Head of caudate nucleus (tissue), 42 donors: ENCODE measurements at regions not wholly inside any gene's neighbourhood (a gene's known extent, or its start where the extent isn't known, plus 50 kb on each side); places are given as distances from the start of the nearest gene placed in this dataset.

ENCODE experiments used
- DNase-seq, 42 donors: peaks; one replicate each; pipeline versions ENCODE4 v3.0.0 to v3.0.0-alpha.2; 2020 to 2021; ENCODE audit warnings: mixed read lengths in 7 of 42
- intact Hi-C: fragments of 100-400 bp; cut with DNase I; formaldehyde crosslinking; loops from one replicate; pipeline ENCODE4 v1.15.0; 2022

DNA sequence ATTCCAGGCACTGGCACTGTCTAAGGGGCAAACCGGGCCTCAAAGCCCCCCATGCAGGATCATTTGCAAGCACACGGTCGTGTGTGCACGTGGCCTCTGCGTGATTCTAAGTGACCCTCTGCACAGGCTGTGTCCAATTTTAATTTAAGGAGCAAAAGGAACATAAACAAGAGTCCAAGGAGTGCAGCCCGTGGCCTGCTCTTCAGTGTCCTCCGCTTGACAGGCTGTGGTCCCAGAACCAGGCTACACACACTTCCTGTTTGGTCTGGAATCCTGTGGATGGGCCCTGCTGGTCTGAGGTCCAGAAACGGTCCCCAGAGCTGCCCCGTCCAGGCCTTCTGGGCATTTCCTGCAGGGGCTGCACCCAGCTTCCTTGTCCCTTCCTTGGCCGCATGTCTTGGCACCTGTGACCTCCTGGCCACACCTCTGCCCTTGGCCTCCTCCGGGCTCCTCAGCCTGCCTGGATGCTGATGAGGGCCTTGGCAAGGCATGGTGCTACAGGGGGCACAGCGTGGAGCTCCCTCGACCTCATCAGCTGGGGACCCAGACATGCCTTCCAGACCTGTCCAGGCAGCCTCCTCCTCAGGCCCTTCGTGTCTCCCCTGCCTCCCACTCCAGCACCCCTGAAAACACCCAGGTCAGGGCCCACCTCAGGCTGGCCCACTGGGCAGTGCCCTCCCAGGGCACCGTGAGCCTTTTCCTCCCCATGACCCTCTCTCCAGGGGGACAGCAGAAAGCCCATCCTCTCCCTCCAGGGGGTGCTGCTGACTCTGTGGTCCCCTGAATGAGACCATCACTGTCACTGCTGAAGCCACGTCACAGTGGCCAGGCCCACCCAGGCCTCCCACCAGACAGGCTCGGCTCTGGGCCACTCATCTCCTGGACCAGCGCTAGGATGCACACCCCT, 136.4 kb upstream of the GPC1 start:
- DNase-seq: peak in 9 of 42 donors; percentile 2 to 48 (median 24)
- intact Hi-C loops: no loop called here

DNA sequence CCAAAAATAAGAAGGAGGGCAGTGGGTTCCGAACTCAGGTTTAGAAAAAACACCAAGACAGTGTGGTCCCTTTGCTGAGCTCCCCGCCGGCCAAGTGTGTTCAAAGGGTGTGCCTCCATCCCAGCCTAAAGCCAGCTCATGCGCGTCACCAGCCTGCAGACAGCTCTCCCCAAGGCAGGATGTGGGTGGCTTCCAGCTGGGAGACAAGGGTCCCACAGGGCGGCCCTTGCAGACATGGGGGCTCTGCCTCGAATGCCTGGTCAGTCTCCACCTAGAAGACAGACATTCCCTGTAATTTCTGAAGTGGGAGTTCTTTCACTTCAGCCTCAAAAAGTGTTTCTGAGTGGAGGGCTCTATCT, 135.8 kb upstream of the GPC1 start:
- peak in 5 of 42 donors; percentile 2 to 32 (median 20) for DNase-seq

DNA sequence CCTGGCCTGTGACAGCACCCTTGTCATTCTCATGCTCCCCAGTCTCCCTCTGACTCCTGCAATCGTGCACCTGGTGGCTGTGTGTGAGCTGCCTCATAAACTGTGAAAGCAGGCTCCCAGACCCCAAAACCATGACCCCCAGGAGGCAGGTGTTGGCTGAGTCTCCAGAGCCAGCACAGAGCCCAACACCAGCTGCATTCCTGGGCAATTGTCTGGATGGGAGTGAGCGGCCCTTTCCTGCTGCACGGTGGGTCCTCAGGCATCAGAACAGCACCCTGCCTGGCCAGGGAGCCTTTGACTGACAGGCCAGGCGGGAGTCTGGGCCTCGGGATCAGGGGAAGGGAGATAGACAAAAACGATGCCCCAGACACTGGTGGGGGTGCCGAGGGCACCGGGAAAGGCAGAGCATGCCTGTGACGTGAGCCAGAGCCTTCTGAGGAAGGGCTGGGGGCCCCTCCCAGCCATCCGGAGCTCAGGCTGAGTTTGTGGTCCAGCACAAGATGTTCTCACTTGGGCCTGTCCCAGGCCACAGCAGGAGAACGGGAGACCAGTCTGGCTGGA, 135.1 kb upstream of the GPC1 start:
- DNase-seq: peak in 9 of 42 donors; percentile 4 to 30 (median 13)
- intact Hi-C loops: no loop called here

More for the DNA sequence above, 135.8 kb upstream of the GPC1 start:
- intact Hi-C loops: no loop called here

DNA sequence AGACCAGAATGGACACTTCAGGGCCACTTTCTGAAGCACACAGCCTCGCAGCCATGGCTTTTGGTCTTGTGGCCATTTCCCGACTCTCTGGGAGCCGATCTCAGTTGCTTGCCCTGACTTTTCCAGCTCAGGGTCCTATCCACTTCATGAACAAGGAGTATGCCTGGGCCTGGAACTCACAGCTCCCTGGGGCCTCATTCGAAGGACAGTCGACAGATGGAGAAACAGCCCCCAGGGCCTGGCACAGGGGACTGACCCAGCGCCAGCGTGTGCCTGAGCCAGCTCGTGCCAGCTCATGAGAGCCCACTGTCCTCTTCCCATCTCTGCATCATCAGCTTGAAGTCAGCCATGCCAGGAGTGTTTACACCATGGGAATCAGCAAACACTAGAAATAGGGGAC, 134.6 kb upstream of the GPC1 start:
- peak in 8 of 42 donors; percentile 2 to 23 (median 8) for DNase-seq
- intact Hi-C loops: no loop called here

GRCh38 chr2:240301256-240301795, 134.1 kb upstream of the GPC1 start:
- DNase-seq: peak in 11 of 42 donors; percentile 1 to 29 (median 8)
- intact Hi-C loops: no loop called here

DNA sequence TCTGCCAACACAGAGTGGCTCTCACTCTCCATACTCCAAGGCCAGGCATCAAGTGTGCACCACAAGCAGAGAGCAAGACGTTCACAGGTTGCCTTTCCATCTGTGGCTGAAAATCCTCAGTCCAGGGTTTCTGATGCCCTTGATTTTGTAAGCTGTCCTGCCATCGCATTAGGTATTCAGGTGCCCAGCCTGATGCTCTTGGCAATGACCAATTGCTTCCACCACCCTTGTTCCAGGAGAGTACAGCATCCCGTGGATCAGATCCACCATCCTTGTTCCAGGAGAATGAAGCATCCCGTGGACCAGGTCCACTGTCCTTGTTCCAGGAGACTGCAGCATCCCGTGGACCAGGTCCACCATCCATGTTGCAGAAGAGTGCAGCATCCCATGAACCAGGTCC, 133.4 kb upstream of the GPC1 start:
- DNase-seq: peak in 11 of 42 donors; percentile 1 to 16 (median 6)
- intact Hi-C loops: no loop called here

DNA sequence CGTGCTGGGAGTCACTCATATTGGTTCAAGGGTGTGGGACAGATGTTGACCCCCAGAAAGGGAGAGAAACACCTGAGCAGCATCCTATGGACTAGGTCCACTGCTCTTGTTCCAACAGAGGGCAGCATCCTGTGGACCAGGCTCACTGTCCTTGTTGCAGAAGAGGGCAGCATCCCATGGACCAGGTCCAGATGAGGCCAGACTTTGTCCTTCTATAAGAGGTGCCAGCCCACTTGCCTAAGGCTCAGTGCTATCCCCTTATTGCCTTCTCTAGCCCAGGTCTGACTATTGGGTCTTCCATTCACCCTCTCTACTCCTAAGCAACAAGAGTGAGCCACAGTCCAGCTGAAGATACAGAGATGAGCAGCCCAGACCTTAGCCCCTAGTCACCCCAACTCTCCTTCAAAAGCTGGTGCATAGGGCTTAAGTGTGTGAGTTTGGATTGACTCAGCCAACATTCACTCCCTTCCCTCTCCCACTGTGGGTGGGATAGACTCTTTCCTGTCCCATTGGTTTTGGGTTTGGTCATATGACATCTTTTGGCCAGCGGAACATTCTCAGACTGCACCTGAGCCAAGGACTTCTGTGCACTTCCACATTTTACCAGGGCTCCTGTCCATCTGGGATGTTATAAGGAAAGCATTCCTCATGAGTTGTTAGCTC, 132.4 kb upstream of the GPC1 start:
- DNase-seq: peak in 9 of 42 donors; percentile 1 to 31 (median 11)
- intact Hi-C loops: no loop called here

GRCh38 chr2:240303896-240304745, 131.3 kb upstream of the GPC1 start:
- intact Hi-C loops: no loop called here

DNA sequence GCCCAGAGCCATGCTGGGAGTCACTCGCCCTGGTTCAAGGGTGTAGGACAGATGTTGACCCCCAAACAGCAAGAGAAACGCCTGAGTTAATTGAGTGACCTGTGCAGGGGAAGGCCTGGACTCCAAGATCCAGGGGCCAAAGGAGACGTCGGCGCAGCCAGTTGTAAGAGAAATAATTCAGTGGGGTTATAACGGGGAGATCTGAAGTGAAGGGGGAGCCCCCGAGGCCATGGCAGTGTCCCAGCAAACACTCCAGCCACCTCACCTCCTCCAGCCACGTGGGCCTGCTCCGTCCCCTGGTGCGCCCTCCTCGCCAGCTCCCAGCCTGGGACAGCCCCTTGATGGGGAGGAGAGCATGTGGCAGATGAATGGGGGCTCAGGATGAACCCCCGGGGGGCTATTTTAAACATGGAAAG, 130.7 kb upstream of the GPC1 start:
- intact Hi-C loops: no loop called here
- peak in 13 of 42 donors; percentile 1 to 24 (median 7) for DNase-seq

More at GRCh38 chr2:240303896-240304745, 131.3 kb upstream of the GPC1 start:
- DNase-seq: peak in 15 of 42 donors; percentile 1 to 36 (median 10)

DNA sequence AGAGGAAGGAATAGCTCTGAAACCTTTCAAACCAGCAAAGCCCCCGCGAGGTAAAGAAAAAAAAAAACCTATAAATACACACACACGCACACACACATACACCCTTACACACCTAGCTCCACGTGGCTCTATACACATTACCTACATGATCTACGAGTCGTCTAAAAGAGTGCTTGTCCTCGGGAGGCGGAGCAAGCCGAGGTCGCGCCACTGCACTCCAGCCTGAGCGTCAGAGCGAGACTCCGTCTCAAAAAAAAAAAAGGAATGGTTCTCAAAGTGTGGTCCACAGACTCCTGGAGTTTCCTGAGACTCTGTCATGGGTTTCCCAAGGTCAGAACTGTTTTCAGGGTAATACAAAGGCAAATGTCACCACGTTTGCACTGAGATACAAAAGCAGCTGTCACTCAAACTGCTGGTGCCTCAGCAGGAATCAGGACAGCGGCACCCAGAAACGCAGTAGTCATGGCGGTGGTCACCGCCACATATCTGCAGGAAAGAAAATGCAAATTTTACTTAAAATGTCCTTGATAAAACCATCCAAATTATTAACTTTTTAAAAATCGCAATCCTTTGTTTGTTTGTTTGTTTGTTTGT, 130.0 kb upstream of the GPC1 start:
- peak in 13 of 42 donors; percentile 2 to 31 (median 10) for DNase-seq
- intact Hi-C loops: no loop called here

DNA sequence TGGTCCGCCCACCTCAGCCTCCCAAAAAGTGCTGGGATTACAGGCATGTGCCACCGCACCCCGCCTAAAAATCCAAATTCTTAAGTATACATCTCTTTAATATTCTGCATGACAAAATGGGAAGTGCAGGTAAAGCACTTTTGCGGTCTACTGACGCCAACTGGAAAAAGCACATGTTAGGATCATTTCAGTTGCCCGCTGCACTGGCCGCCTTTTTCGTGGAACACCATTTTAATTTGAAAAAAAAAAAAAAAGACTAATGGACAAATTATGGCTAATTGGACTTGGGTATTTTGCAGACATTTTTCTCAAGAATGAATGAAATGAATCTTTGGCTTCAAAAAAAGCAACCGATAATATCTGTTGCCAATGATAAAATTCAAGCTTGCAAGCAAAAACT, 129.3 kb upstream of the GPC1 start:
- peak in 11 of 42 donors; percentile 2 to 40 (median 10) for DNase-seq
- intact Hi-C loops: no loop called here

DNA sequence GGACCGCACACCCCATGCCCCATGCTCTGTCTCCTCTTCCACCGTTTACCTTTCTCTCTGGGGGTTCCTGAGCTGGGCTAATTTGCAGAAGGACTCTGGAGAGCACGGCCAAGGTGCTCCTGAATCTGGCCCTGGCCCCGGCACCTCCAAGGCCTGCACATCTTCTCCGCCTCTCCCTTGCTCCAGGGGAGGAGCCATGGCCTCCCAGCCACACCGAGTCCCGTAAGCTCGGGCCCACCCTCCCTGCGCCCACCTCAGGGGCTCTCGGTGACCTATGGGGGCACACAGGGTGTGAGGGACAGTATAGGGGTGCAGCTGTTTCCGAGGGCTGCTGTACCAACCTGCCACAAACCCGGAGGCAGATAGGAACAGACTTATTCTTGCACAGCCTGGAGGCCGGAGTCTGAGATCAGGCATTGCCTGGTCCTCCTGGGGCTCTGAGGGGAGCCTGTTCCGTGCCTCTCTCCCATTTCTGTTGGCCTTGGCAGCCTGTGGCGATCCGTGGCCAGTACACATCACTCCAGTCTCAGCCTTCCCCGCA, 127.3 kb upstream of the GPC1 start:
- peak in 7 of 42 donors; percentile 3 to 26 (median 8) for DNase-seq

GRCh38 chr2:240309214-240309613, 126.2 kb upstream of the GPC1 start:
- intact Hi-C loops: no loop called here
- DNase-seq: no peak

More for the DNA sequence above, 127.3 kb upstream of the GPC1 start:
- intact Hi-C loops: no loop called here

DNA sequence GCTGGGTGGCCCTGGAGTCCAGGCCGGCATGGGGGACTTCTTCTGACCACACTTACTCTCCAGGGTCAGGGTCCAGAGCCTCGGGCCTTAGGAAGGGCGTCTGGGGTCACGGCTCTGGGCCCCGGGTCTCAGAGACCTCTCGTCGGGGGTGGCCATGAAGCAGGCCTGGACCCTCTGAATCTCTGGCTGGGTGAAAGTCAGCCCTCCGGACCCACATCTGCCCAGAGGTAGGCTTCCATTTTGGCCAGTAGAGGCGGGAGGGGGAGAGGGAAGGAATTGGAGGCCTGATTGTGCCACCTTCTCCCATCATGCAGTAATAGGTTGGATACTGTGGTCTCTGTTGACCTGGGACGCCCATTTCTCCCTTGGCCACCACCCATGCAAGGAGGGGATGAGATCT, 125.3 kb upstream of the GPC1 start:
- intact Hi-C loops: no loop called here

GRCh38 chr2:240310645-240311044, 124.8 kb upstream of the GPC1 start:
- intact Hi-C loops: no loop called here
- DNase-seq: peak in 6 of 42 donors; percentile 1 to 29 (median 16)

More for the DNA sequence above, 125.3 kb upstream of the GPC1 start:
- peak in 5 of 42 donors; percentile 3 to 29 (median 11) for DNase-seq

DNA sequence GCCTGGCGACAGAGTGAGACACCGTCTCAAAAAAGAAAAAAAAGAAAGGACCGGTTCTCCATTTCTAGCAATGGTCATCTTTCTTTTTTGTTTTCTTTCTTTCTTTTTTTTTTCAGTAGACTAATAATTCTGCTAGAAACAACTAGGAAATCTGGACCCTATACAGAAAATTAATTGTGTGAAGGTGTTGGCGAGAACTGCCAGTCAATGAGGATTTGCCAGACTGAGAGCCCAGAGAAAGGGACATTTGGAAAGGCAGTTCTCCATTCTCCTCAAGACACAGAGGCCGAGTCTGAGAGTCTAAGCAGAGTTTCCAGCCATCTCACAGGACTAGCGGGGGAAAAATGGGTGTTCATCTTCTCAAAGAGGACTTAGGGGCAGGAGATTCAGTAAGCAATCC, 123.6 kb upstream of the GPC1 start:
- peak in 2 of 42 donors; percentile 4 to 12 for DNase-seq
- intact Hi-C loops: no loop called here

DNA sequence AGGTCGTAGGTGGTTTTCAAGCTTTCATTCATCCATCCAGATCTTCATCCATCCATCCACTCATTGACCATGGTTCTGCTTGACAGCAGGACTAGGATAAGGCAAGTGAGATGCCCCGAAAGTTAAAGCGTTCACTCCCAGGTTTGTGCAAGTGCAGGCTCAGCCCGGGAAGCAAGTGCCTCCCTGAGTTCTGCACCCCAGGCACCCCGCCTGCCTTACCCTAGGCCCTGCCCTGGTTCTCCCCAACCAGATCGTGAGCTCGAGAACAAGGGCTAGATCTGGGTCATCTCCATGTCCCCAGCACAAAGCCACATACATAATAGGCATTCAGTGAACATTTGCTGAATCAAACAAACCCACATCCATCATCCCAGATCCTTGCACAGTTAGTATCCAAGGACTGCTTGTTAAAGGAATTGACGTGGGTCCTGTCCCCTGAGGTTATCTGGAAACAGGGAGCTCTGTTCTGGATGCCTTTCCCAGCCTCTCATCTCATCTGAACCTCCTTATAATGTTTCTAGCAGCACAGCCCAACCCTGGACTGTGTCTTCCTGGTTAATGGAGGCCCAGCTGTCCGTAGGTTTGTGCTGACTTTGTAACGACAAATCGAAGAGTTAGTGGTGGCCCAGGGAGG, 116.1 kb upstream of the GPC1 start:
- no peak for DNase-seq
- intact Hi-C loops: no loop called here
